ENCODE measurements at regions not wholly inside any gene's neighbourhood (a gene's known extent, or its start where the extent isn't known, plus 50 kb on each side); places are given as distances from the start of the nearest gene placed in this dataset.

DNA sequence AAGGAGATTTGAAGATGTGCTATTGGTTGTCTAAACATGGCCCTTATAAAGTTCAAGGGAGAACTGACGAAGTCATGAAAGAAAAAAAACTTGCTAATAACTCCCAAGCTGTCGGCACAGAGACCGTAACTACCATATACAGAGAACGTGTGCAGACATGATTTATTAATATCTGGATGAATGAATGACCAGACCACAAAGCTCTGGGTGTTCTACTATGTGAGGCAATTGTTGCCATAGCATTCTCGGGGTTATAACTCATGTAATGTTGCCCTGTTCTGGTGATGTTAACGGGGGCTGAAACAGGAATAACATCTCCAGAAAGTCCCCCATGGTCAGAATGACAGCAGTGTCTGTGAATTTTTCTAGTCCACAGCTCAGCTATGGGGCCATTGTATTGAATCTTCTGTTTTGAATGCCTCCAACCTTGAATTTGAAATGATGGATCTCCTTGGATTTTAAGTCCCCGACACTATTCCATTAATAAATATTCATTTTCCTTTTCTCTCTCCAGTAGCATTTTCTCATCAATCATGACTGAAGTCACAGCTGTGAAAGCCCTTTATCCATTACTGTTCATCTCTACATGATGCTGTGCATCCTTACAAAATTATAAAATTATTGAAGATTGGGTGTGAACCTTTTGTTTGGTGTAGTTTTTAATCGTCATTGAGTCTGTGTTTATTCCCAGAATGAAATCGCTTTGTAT lies 483.4 kb upstream of the KLHL29 start:
- no peak for DNase-seq (ENCODE audit: low spot score)

DNA sequence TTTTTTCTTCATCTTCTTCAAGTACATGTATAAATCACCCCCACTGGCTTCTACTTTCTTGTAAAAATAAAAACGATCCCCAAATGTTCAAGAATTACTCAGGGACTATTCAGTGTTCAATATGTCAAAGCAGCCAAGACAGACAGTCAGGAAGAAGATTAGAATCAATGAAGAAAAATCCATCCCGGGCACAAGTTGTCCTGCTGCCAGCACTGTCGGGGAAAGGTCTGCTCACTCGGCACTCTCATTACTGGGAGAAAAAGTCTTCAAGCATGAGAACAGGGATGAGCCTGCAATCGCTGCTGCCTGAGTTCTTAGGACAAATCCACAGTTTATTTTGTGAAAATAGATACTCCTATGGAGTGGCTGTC lies 482.8 kb upstream of the KLHL29 start:
- DNase-seq (ENCODE audit: low spot score) = no peak

DNA sequence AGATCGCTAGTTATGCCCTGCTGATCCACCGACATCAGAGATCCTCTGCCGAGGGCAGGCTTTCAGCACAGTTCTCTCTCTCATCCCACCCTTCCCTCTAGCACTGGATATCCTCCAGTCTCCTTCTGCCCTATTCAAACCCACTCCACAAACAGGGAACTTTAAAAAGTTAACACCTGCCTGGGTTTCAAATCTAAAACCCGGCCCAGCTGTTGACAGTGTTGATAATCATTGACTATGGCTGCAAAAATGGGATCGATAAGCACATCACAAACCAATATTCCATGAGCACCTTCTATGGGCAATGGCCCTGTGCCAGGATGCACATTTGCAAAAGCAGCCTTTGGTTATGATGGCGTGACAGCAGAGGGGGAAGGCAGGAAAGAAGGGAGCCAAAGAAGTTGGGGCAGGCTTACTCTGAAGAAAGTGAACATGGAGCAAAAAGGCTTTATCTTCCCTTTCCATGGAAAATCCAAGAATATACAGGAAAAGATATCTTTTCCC lies 482.3 kb upstream of the KLHL29 start:
- no peak for DNase-seq (ENCODE audit: low spot score)

DNA sequence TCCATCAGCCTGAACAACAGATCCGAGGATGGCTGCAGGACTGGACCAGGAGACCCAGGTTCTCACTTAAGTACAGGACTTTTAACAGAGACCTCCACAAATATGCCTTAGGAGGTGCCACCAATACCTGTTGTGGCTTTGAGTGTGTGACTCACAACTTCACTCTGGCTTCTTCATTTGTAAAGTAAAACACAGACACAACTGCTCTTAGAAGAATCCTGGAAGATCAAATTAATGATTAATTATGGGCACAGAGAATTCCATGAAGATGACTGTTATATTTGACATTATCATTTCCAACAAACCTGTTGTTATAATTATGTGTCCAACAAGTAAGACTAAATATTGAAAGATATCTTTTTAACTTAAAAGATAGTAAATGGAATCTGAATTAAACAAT lies 481.4 kb upstream of the KLHL29 start:
- DNase-seq (ENCODE audit: low spot score) = no peak

DNA sequence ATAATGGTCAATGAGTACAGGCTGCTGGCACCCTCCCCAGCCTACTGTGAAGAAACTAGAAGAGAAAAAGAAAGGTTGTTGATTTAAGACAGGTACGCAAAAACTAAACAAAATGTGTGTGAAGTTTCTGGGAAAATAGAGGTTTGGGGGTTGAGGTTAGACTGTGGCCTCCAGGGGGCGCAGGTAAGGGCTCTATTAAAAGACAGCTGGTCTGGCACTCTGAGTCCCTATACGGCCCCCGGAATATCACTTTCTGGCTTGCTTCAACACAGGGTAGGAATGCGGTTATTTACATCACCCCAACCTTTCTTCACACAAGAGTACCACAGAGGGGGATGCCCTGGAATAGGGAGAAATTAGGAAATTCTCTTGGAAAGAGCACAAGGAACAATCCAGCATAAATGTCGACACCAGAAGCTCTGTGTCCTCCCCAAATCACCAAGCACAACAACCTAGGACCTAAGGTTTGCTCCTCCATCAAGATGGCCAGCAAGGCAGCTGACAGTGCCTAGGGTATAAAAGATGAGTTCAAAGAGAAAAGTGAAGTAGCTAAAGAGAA lies 480.8 kb upstream of the KLHL29 start:
- peak; percentile 7 for DNase-seq (ENCODE audit: low spot score)

DNA sequence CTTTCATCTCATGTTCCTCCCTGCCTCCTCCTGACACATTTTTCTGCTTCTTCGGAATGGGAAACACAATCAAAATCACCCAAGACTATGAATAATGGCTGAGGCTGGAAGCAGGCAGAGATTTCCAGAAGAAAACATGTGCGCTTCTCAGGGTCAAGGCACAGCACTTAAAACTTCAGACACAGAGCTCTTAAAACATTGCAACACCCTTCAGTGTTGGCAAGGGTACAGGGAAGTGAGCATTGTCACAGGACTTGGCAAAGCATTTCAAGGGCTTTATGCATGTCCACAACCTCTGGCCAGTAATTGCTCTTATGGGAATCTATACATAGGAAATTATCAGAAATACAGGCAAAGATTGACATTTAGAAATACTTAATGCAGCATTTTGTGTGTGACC lies 477.6 kb upstream of the KLHL29 start:
- no peak for DNase-seq (ENCODE audit: low spot score)

DNA sequence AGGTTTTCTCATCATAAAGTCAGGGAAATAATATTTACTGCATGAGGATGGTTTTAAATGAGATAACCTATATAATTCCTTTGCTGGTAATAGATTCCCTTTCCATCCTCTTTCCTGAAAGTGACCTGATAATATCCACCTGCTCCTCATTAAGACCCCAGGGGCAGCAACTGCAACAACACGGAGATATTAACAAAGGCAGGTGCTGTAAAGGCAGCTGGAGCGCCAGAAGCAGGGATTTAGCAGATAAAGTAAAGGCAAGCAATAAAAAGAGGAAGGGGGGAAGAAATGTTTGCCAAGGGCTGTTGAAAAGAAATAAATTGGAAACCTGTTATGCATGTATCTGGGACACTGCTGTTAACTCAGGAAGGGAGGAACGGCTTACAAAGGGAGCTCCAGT lies 472.6 kb upstream of the KLHL29 start:
- DNase-seq (ENCODE audit: low spot score) = no peak

DNA sequence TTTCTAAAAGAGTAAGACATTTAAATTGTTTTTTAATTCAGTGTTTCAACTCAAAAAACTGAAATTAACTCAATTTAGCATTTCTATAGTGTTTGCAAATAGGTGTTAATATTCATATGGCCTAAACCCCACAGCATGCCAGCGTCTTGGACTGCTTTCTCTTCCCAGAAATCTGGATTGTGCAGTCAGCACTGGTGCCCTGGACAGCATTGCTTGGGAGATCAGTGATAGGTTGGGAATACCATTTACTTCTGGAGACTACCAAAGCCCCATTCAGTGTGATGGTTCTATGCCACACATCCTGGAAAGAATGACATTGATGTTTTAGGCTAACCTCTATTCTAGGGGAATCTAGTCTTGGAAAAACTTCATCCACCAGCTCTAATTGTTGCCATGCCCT lies 455.0 kb upstream of the KLHL29 start:
- no peak for DNase-seq (ENCODE audit: low spot score)

DNA sequence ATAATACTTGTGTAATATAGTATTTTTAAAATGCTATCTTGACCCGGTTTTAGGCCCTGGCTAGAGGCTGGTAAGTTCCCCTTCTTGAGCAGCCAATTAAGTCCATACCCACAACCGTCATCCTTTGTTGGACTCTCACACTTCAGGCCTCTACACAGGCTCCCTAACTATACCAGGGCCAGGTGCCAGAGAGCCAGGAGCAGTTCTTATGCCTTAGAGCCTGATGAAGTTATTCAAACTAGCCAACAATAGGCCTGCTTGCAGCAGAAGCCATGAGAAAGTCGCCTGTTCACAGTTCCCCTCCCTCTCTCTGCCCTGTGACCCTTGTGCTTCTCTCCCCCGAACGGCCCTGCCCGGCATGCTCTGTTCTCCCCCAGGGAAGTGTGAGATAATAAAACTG lies 454.2 kb upstream of the KLHL29 start:
- DNase-seq (ENCODE audit: low spot score) = no peak

DNA sequence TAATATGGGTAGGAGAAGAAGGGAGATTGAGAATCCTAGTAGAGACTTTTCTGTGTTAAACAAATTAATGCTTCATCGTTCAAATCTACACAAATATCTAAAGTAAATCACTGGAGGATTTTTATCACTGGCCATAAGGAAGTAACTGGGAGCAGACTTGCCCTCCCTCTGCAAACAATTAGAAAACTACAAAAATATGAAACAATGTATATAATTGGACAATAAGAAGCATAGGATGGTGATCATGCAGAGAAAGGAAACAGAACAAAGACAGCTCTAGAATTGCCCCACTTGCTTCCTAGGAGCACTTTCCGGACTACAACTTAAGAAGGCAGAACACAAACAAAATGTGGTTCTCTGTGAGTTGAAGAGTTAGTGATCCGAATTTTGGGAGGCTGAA lies 452.7 kb upstream of the KLHL29 start:
- no peak for DNase-seq (ENCODE audit: low spot score)

DNA sequence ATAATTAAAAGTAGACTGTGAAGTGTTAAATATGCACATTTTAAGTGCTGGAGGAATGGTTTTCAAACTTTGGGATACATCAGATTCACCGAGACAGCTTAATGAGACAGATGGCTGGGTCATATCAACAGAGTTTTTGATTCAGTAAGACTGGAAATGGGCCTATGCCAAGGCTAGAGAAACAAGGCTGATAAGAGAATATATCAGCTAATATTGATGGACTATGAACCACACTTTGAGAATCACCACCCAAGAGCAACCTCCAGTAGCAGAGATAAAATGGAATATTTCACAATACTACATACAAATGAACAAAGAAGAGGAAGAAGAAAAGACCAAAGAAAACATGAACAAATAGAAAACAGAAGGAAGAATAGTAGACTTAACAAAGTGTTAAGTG lies 450.2 kb upstream of the KLHL29 start:
- DNase-seq (ENCODE audit: low spot score) = no peak

DNA sequence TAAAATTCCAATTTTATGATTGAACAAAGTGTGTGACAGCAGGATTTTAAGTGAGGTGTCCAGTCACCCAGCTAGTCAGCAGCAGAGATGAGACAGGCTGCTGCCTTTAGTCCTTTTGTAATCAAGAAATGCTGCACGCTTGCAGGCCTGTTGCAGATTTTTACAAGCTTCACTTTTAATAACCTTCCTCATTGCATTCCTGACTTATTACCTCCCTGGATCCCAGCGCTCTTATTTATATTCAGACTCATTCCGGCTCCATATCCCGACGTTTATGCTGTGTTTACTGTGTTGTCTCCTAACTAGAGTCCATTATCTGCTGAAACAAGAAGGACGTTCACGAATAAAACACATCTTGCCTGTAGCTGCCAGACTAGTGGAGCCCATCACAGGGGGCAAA lies 442.5 kb upstream of the KLHL29 start:
- no peak for DNase-seq (ENCODE audit: low spot score)

DNA sequence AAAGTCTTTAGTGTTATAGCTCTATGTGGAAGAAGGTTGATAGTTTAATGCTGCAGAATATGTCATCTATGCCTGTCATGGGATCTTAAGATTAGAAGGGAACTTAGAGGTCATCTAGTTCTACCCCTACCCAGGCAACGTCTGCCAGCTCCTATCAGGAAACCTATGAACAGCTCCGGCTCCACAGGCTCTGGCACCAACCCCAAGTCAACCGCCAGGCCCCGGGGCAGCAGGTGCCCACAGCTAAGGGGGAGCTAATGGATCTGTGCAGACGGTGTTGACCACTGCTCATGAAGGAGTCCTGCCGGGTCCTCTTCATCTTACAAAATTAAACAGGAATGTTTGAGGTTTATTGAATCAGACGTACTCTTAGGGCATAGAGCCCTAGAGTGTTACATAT lies 440.8 kb upstream of the KLHL29 start:
- no peak for DNase-seq (ENCODE audit: low spot score)

DNA sequence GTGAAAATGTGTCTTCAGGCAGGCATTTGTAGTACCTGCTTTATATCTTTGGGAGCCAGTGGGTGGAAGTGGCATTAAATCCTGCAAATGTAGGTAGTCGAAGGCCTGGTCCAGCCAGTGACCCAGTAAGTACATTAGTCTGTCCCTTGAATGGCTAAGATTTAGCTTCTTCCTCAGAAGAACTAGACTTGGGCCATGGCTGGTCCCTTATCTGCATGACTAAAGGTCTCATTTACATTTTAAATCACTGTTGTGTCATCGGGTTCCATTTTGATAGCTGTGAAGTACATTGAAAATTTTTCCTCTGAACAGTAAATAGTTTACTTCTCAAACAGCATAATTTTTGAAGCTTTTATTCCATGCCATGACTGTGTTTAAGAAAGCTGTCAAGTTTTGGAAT lies 438.4 kb upstream of the KLHL29 start:
- DNase-seq (ENCODE audit: low spot score) = no peak

DNA sequence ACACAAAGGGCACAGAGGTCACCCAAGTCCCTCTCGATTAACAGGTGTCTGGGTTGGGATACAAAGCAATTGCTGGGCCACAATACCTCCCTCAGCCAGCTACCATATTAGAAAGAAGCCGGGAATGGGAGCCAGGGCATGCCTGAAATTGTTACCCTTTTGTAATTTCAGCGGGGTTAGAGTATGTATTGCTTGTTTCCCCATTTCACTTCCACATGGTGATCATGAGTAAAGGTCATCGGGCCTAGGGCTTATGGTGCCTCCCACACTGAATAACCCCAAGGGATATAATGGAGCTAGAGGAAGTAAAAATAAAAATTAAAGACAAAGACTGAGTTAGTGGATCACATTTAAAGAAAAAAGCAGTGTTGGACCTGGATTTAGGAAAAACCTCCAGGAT lies 437.2 kb upstream of the KLHL29 start:
- DNase-seq (ENCODE audit: low spot score) = no peak

DNA sequence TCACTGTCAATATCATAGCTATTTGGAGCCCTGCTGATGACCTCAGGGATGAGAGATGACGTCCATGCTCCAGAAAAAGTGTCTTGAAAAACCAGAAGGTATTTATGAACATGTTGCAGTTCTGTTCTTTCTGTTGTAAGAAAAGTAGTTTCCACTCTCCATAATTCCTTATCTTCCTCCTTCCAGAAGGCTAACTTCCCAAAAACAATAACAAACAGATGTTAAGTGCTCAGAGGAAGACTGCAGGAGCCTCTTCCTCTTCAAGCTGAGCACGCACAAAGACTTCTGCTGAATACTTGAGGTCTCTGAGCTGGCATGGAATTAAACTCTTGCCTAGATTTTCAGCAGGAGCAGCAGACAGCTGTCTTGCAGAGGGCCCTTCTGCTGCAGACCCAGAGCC lies 434.5 kb upstream of the KLHL29 start:
- no peak for DNase-seq (ENCODE audit: low spot score)

DNA sequence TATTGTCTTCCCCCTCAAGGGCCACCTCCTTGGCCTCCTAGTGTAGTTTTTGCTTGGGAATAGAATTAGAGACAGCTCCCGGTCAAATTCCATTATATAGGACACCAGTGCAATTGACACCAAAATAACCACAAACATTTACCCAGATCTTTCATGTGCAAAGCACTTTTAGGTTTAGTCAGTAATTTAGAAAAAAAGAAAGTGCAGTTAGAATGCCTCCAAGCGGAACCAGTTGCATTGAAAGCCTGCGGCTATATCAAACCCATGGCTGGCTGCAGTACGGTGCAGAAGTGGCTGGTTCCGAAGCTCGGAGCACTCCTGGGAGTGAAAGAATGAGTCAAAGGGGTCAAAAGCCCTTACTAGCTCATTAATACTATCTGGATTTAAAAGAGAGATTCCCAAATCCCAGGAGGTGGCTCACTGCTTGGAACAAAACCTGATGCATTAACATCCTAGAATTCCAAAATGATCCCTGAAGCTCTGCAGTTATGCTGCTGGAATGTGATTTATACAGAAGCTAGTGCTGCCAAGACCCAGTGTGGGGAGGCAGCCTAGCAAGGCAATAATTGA lies 432.2 kb upstream of the KLHL29 start:
- no peak for DNase-seq (ENCODE audit: low spot score)

DNA sequence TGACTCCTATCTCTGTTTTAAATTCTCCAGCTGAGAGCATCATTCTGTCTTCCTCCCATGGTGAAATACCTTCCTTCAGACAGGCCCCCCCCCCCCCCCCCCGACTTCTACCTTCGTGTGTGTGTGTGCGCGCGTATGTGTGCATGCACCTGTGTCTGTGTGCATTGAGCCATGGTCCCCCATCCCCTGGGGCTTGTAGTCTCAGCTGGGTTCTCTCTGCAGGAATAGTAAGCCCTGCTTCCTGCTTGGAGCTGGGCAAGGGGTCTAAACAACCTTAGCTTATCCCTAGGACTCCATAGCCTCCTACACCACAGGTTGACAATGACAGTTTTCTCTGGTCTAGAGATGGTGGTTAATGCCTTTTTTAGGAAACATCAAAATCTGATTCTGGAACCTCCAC lies 427.5 kb upstream of the KLHL29 start:
- DNase-seq (ENCODE audit: low spot score) = no peak

DNA sequence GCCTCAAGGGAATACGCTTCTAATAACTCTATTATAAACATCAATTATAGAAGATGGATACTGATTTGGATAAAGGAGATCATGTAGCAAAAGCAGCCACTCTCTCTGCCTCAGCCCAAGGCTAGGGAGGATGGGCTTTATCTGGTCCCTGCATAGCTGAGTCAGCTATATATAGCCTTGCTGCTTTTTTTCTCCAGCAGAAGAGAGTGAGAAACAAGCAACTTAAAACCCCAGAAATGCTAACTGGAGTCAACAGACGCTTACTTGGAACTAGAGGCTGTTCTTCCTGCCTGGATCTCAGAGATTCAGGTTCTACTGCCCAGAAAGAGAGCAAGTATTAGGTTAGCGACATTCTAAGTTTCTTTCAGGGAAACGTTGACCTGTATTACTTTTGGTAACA lies 426.7 kb upstream of the KLHL29 start:
- DNase-seq (ENCODE audit: low spot score) = no peak

DNA sequence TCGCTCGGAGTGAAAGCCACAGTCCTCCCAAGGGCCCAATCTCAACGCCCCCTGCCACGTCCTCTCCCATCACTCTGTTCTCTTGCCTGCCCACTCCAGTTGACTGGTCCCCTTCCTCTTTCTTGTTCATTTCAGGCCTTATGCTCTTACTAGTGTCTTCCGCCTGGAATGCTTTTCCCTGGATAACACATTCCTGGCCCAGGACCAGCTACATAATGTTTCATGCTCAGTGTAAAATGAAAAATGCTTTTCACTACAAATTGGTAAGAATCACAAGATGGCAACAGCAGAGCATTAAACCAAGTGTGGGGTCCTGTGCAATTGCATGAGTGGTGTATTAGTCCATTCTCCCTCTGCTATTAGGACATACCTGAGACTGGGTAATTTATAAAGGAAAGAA lies 417.2 kb upstream of the KLHL29 start:
- DNase-seq (ENCODE audit: low spot score) = no peak

DNA sequence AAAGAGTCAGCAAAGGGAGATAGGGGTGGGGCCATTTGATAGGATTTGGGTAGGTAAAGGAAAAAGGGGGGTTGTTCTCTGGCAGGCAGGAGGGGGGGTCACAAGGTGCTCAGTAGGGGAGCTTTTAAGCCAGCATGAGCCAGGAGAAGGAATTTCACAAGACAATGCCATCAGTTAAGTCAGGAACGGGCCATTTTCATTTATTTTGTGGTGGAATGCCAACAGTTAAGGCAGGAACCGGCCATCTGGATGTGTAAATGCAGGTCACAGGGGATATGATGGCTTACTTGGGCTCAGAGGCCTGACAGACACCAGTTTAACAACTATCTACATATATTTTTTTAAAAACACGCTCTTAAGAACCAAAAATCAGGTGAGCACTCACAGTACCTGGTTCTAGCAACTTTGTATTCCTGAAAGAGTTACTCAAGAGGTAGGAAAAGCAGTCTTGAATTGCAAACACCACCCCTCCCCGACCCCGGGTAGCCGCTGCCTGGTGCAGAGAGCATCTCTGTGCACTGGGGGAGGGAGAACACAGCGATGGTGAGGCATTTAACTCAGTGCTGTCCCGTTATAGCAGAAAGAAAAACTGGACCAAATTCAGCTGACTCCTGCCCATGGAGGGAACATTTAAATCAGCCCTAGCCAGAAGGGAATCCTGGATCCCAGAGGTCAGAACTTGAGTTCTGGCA lies 414.5 kb upstream of the KLHL29 start:
- no peak for DNase-seq (ENCODE audit: low spot score)

DNA sequence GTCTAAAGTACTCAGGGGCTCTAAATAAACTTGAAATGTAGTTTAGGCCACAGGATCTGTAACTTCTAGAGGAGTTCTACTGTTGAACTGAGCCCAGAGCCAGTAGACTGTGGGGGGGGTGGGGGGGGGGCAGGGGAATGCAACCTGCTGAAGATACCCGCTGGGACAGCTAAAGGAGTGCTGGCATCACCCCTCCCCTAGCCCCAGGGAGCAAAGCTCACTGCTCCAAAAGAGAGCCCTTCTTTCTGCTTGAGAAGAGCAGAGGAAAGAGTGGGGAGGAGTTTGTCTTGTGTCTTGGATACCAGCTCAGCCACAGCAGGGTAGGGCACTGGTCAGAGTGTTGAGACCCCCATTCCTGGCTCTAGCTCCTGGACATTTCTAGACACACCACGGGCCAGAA lies 414.0 kb upstream of the KLHL29 start:
- DNase-seq (ENCODE audit: low spot score) = no peak

DNA sequence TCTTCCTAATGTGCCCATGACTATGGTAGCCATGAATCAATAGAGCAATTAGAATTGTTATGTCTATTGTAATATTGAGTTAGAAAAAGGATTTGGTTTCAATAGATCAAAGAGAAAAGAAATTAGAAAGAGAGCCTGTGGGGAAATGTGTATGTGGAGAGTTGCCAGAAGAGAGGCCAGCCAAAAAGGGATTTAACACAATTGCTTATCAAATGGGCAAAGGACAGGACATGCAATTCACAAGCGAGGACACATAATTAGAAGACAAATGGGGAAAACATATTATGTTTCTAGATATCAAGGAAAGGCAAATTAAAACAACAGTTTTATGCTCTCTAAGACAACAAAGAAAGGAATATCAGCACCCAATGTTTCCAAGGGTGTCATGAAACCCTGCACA lies 403.2 kb upstream of the KLHL29 start:
- DNase-seq (ENCODE audit: low spot score) = no peak
